T-helper 17 cell (primary cell): ENCODE measurements at regions not wholly inside any gene's neighbourhood (a gene's known extent, or its start where the extent isn't known, plus 50 kb on each side); places are given as distances from the start of the nearest gene placed in this dataset.

ENCODE experiments used
- ATAC-seq: fragments of 150-1000 bp; cut with Tn5 transposase; 2 replicates; pipeline ENCODE4 v1.10.0; 2021; ENCODE audit warnings: mild to moderate bottlenecking, moderate library complexity
- DNase-seq, 3 donors: peaks; one replicate each; pipeline versions ENCODE4 v3.0.0 to v3.0.0-alpha.2; 2020 to 2021
- H3K9me3 ChIP-seq: one replicate; pipeline ENCODE4 v1.7.0; 2013; ENCODE audit warnings: low read length, mild to moderate bottlenecking; ENCODE audit not compliant: control insufficient read depth, poor library complexity, severe bottlenecking
- H3K27ac Mint-ChIP-seq: one replicate; pipeline ENCODE4 v1.8.0; 2022; ENCODE audit warnings: mild to moderate bottlenecking, moderate library complexity, mixed read lengths
- H3K27me3 Mint-ChIP-seq: one replicate; pipeline ENCODE4 v1.8.0; 2022; ENCODE audit warnings: mixed read lengths
- H3K36me3 Mint-ChIP-seq: one replicate; pipeline ENCODE4 v1.8.0; 2022; ENCODE audit warnings: low read depth, mixed read lengths
- H3K4me1 Mint-ChIP-seq: one replicate; pipeline ENCODE4 v1.8.0; 2022; ENCODE audit warnings: mild to moderate bottlenecking, mixed read lengths
- H3K4me3 Mint-ChIP-seq: one replicate; pipeline ENCODE4 v1.8.0; 2022; ENCODE audit warnings: mild to moderate bottlenecking, moderate library complexity, mixed read lengths

GRCh38 chr13:107461751-107462150, 753.6 kb downstream of the LIG4 start:
- no peak for ATAC-seq
- DNase-seq, result no peak
- Mint-ChIP-seq H3K27me3 (no peaks in the 10 kb centered on the region), H3K36me3 (no peaks in the 10 kb centered on the region), H3K4me3 (no peak overlapping the region), H3K4me1 (no peaks in the 10 kb centered on the region), H3K27ac (no peak overlapping the region)
- no peaks in the 10 kb centered on the region for H3K9me3 ChIP-seq

DNA sequence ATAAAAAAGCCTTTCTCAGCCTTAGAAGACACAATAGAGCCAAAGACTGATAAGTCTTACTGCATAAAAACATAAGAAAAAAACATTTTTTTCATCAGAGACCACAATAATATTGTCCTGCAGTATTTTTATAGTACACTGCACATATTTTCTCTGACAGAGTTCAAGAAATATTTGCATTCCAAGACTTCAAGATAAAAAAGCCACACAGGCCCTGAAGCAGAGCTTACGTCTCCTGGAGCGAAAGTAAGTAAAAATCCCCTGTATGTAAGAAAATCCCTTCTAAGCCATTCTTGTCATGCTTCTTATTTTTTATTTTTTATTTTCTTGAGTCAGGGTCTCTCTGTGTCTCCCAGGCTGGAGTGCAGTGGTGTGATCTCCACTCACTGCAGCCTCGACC, 755.9 kb downstream of the LIG4 start:
- no peak overlapping the region for H3K4me3 Mint-ChIP-seq
- ATAC-seq (no peak), DNase-seq (no peak)
- H3K27me3 Mint-ChIP-seq, result no peaks in the 10 kb centered on the region
- H3K4me1 Mint-ChIP-seq, result no peaks in the 10 kb centered on the region
- H3K9me3 ChIP-seq, result no peaks in the 10 kb centered on the region
- H3K27ac Mint-ChIP-seq, result no peak overlapping the region
- H3K36me3 Mint-ChIP-seq, result no peaks in the 10 kb centered on the region

GRCh38 chr13:107458269-107458668, 757.1 kb downstream of the LIG4 start:
- Mint-ChIP-seq H3K27me3 (no peaks in the 10 kb centered on the region), H3K36me3 (no peaks in the 10 kb centered on the region), H3K4me3 (no peak overlapping the region), H3K27ac (no peak overlapping the region), H3K4me1 (no peaks in the 10 kb centered on the region)
- DNase-seq, result no peak
- no peak for ATAC-seq
- no peaks in the 10 kb centered on the region for H3K9me3 ChIP-seq

- H3K9me3 ChIP-seq, result no peaks in the 10 kb centered on the region
- Mint-ChIP-seq H3K27ac (no peak overlapping the region), H3K4me1 (no peaks in the 10 kb centered on the region), H3K4me3 (no peak overlapping the region), H3K27me3 (no peaks in the 10 kb centered on the region), H3K36me3 (no peaks in the 10 kb centered on the region)
- no peak for ATAC-seq
- no peak for DNase-seq
These were observed 757.6 kb downstream of the LIG4 start for GRCh38 chr13:107457686-107458085.

- no peaks in the 10 kb centered on the region for H3K4me1 Mint-ChIP-seq
- no peaks in the 10 kb centered on the region for H3K36me3 Mint-ChIP-seq
- H3K27me3 Mint-ChIP-seq, result no peaks in the 10 kb centered on the region
- H3K9me3 ChIP-seq, result no peaks in the 10 kb centered on the region
- DNase-seq (no peak), ATAC-seq (no peak)
- H3K27ac Mint-ChIP-seq, result no peak overlapping the region
- H3K4me3 Mint-ChIP-seq, result no peak overlapping the region
These were observed 758.9 kb downstream of the LIG4 start for GRCh38 chr13:107456431-107456830.

GRCh38 chr13:107452833-107453232, 762.5 kb downstream of the LIG4 start:
- H3K9me3 ChIP-seq, result peaks cover 5% of the 10 kb centered on the region
- Mint-ChIP-seq H3K36me3 (no peaks in the 10 kb centered on the region), H3K27ac (no peak overlapping the region), H3K4me1 (no peaks in the 10 kb centered on the region), H3K27me3 (no peaks in the 10 kb centered on the region), H3K4me3 (no peak overlapping the region)
- DNase-seq, result no peak
- no peak for ATAC-seq

DNA sequence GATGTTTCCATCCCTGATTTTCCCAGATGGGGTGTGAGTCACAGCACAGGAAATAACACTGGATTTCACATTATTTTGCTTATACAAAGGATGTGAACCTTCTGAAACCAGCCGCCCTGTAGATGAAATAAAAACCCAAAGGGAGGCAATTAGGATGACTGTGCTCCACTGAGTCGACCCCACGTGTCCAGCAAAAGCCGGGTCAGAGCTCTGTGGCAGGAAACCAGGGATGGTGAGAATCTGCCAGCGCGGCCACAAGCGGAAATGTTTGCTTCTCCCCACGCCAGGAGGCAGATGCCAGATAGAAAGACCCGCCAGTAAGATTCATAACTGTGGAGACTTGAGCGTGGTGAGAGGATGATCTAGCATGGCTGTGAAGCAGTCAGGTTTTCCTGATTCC, 764.4 kb downstream of the LIG4 start:
- Mint-ChIP-seq H3K4me3 (no peak overlapping the region), H3K27ac (no peak overlapping the region), H3K4me1 (no peaks in the 10 kb centered on the region), H3K36me3 (no peaks in the 10 kb centered on the region), H3K27me3 (no peaks in the 10 kb centered on the region)
- H3K9me3 ChIP-seq, result peaks cover 6% of the 10 kb centered on the region
- ATAC-seq, result no peak
- DNase-seq, result no peak

DNA sequence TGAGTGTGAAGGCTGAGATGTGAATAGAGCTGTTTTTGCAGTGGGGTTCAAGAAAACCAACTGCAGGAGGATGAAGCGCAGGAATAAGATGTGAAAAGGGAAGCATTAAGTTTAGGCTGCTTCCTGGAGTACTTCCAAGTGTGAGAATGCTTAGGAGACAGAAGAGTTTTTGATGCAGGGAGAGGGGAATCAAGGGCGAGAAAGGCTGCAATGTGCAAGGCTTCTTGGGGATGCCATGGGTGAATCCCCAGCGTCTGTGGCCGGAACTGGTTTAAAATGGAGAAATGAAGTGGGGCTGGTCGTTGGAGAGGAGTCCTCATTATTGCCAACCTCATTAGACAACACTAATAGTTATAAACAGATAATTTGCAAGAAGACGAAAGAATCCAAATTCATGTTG, 764.9 kb downstream of the LIG4 start:
- H3K27ac Mint-ChIP-seq, result no peak overlapping the region
- DNase-seq (no peak), ATAC-seq (no peak)
- no peaks in the 10 kb centered on the region for H3K36me3 Mint-ChIP-seq
- peaks cover 6% of the 10 kb centered on the region for H3K9me3 ChIP-seq
- H3K27me3 Mint-ChIP-seq, result no peaks in the 10 kb centered on the region
- H3K4me3 Mint-ChIP-seq, result no peak overlapping the region
- H3K4me1 Mint-ChIP-seq, result no peaks in the 10 kb centered on the region

GRCh38 chr13:107447591-107447990, 767.7 kb downstream of the LIG4 start:
- H3K9me3 ChIP-seq, result peaks cover 6% of the 10 kb centered on the region
- no peak overlapping the region for H3K27ac Mint-ChIP-seq
- H3K4me3 Mint-ChIP-seq, result no peak overlapping the region
- DNase-seq (no peak), ATAC-seq (no peak)
- H3K27me3 Mint-ChIP-seq, result no peaks in the 10 kb centered on the region
- H3K4me1 Mint-ChIP-seq, result no peaks in the 10 kb centered on the region
- H3K36me3 Mint-ChIP-seq, result no peaks in the 10 kb centered on the region

DNA sequence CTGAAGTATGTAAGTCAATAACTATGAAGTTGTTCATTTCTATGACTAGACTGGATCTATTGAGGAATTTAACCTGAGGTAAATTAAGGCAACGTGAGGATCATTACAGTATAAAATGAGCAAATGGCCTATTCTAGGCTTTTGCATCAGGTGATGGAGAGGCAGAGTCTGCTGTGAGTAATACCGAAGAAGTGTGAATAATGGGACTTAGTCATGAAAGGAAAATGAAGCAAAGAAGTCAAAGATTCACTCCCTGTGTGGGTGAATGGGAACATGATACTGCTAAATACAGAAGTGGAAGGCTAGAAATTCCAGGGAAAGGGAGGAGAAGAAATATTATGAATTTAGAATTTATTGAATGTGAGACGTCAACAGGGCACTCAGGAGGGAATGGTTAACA, 774.1 kb downstream of the LIG4 start:
- no peaks in the 10 kb centered on the region for H3K9me3 ChIP-seq
- no peak for DNase-seq
- no peak for ATAC-seq
- H3K27me3 Mint-ChIP-seq, result no peaks in the 10 kb centered on the region
- no peak overlapping the region for H3K4me3 Mint-ChIP-seq
- H3K27ac Mint-ChIP-seq, result no peak overlapping the region
- no peaks in the 10 kb centered on the region for H3K4me1 Mint-ChIP-seq
- no peaks in the 10 kb centered on the region for H3K36me3 Mint-ChIP-seq

- no peaks in the 10 kb centered on the region for H3K9me3 ChIP-seq
- Mint-ChIP-seq H3K36me3 (no peaks in the 10 kb centered on the region), H3K27me3 (no peaks in the 10 kb centered on the region), H3K4me1 (no peaks in the 10 kb centered on the region), H3K4me3 (no peak overlapping the region), H3K27ac (no peak overlapping the region)
- ATAC-seq, result no peak
- DNase-seq, result no peak
These were observed 777.1 kb downstream of the LIG4 start for GRCh38 chr13:107438251-107438650.

- Mint-ChIP-seq H3K4me3 (no peak overlapping the region), H3K27ac (no peak overlapping the region), H3K27me3 (no peaks in the 10 kb centered on the region), H3K36me3 (no peaks in the 10 kb centered on the region), H3K4me1 (no peaks in the 10 kb centered on the region)
- ATAC-seq, result no peak
- H3K9me3 ChIP-seq, result no peaks in the 10 kb centered on the region
- no peak for DNase-seq
These were observed 781.0 kb downstream of the LIG4 start for GRCh38 chr13:107434347-107434746.

DNA sequence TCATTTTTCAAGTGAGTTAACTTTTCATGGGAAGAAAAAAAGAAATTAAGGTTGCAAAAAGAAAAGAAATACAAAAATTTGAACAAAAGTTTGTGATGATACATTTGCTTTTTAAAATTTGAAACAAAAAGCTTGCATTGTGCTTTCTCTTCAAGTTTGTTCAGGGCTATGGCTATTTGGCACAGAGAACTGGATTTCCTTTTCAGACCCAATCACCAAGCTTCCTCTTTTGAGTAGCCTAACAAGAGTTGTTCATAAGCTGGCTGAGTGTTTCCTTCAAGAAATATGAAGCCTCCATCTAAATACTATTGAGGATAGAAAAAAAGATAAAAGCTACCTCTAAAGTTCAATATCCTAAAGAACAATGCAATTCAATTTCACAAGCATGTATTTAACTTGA, 787.8 kb downstream of the LIG4 start:
- H3K27me3 Mint-ChIP-seq, result no peaks in the 10 kb centered on the region

GRCh38 chr13:107422421-107422820, 792.9 kb downstream of the LIG4 start:
- H3K9me3 ChIP-seq, result no peaks in the 10 kb centered on the region
- Mint-ChIP-seq H3K36me3 (no peaks in the 10 kb centered on the region), H3K27ac (no peak overlapping the region), H3K27me3 (no peaks in the 10 kb centered on the region), H3K4me3 (no peak overlapping the region), H3K4me1 (no peaks in the 10 kb centered on the region)
- no peak for ATAC-seq
- DNase-seq, result no peak

More for the DNA sequence above, 787.8 kb downstream of the LIG4 start:
- Mint-ChIP-seq H3K4me1 (no peaks in the 10 kb centered on the region), H3K27ac (no peak overlapping the region), H3K4me3 (no peak overlapping the region), H3K36me3 (no peaks in the 10 kb centered on the region)
- H3K9me3 ChIP-seq, result no peaks in the 10 kb centered on the region
- ATAC-seq, result no peak
- no peak for DNase-seq

DNA sequence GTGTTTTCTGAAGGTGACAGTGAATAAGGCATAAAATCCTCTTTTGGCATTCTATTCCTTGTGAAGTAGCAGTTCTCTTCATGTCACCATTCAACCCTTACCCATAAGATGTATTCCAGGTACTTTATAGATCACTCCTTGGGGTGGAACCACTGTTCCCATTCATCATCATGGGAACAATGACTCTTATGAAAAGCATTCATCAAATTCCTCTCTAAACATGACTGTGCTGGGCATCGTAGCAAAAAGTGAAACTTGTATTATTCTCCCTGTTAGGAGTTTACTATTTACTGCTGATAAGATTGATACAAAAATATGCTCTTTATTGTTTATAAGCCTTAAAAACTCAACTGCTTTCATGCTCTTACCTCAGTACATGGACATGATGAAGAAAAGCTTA, 793.4 kb downstream of the LIG4 start:
- Mint-ChIP-seq H3K27me3 (no peaks in the 10 kb centered on the region), H3K4me1 (no peaks in the 10 kb centered on the region), H3K36me3 (no peaks in the 10 kb centered on the region), H3K27ac (no peak overlapping the region), H3K4me3 (peak overlapping the region; percentile 25)
- H3K9me3 ChIP-seq, result no peaks in the 10 kb centered on the region
- DNase-seq (no peak), ATAC-seq (no peak)
